K562 (cell line): ENCODE measurements at regions not wholly inside any gene's neighbourhood (a gene's known extent, or its start where the extent isn't known, plus 50 kb on each side); places are given as distances from the start of the nearest gene placed in this dataset.

Source experiments
- DPF2 ChIP-seq: fragments of 450-650 bp; IDR thresholded peaks from 2 replicates; pipeline ENCODE4 v1.6.1; 2016
- RFX5 ChIP-seq: IDR thresholded peaks from 2 replicates; pipeline ENCODE4 v1.6.1; 2011; ENCODE audit warnings: low read depth, mild to moderate bottlenecking, improper control_type of control experiment, low read length
- ZNF785 ChIP-seq: fragments of 250-450 bp; sonication (Bioruptor Pico); IDR thresholded peaks from 2 replicates; pipeline ENCODE4 v1.4.0; 2020; ENCODE audit warnings: mild to moderate bottlenecking

DNA sequence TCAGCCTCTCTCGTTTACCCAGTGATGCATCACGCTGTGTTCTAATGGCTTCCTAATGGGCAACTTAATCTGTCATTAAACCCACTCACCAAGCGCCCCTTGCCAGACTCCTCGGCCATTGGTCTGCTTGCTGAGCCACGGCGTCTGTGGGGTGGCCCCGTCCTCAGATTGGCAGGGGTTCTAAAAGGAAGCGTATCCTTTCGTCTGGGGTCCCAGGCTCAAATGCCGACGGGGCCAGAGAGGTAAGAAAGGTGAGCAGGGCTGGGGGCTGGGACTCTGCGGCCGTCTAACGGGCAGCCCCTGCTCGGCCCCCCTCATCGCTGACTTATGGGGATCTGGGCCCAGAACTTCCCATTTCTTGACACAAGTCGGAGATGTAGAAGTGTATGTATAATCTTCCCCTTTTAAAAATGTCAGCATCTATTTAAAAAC, 315.1 kb upstream of the PROK2 start:
- TF ChIP-seq ZNF785 (CRISPR knock-in tag), result no peak
- TF ChIP-seq RFX5, result no peak
- no peak for TF ChIP-seq DPF2
